ENCODE measurements at regions not wholly inside any gene's neighbourhood (a gene's known extent, or its start where the extent isn't known, plus 50 kb on each side); places are given as distances from the start of the nearest gene placed in this dataset.

DNA sequence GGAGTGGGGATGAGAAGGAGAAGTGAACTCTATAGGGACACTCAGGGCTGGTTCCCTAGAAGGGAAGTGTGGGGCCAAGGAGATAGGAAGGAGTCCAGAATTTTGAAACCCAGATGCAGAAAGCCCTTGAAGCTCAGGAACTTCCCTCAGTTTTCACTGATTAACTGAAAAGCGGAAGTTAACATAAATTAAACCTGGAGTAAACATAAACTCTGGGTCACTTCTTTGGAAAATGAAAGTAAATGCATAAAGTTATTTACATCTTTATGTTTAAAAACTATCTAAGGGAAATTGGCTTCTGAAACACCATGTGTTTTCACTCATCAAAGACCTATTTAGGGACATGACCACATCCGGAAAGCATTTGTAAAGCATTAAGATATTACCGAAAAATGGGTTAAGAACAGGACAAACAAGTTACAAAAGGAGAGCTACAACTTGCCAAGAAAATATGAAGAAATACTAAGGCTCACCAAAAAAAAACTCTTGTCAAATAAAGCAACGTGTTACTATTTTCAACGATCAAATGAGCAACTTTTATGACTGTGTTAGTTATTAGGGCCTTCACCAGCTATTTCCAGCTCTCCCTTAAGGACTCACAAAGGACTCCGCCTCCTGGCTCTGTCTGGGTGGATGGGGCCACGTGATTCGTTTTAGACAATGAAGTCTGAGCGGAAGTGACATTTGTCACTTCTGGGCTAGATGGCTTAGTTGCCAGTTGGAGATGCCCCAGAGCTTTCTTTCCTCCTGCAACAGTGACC, 439.1 kb upstream of the ZNF507 start:
- peak overlapping the region; percentile 53 to 67 for H3K27ac ChIP-seq
- peak in 3 of 4 donors; percentile 40 to 95 (median 93) for DNase-seq
- TF ChIP-seq, protein P1, sequence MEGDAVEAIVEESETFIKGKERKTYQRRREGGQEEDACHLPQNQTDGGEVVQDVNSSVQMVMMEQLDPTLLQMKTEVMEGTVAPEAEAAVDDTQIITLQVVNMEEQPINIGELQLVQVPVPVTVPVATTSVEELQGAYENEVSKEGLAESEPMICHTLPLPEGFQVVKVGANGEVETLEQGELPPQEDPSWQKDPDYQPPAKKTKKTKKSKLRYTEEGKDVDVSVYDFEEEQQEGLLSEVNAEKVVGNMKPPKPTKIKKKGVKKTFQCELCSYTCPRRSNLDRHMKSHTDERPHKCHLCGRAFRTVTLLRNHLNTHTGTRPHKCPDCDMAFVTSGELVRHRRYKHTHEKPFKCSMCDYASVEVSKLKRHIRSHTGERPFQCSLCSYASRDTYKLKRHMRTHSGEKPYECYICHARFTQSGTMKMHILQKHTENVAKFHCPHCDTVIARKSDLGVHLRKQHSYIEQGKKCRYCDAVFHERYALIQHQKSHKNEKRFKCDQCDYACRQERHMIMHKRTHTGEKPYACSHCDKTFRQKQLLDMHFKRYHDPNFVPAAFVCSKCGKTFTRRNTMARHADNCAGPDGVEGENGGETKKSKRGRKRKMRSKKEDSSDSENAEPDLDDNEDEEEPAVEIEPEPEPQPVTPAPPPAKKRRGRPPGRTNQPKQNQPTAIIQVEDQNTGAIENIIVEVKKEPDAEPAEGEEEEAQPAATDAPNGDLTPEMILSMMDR (IDR thresholded peaks at IDR 0.05), result no peak
- H3K4me1 ChIP-seq, result peaks cover 0 to 6% of the 10 kb centered on the region in 2 donors
- peak; percentile 82 for ATAC-seq
- intact Hi-C loops (cut with DNase I), result no loop called here
- H3K27me3 ChIP-seq, result no peaks in the 10 kb centered on the region
- no peaks in the 10 kb centered on the region for H3K9me3 ChIP-seq
- H3K4me3 ChIP-seq, result no peak overlapping the region
- H3K36me3 ChIP-seq, result no peaks in the 10 kb centered on the region

DNA sequence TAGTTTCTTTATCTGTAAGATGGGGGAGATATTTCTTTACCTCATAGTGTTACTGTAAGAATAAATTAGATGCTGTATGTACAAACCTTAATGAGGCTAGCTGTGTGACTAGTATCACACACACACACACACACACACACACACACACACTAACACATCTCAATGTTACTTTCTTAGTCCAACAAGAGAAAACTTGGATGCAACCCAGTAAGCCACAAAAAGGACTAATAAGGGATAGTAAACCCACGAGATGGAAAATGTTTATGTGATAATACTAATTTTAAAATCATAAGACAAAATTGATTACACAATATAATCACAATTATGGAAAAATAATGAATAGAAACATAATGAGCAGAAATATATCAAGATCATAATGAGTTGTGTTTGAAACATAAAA, 437.7 kb upstream of the ZNF507 start:
- H3K4me1 ChIP-seq, result peaks cover 0 to 6% of the 10 kb centered on the region in 2 donors
- ATAC-seq, result no peak
- TF ChIP-seq, protein P1 (IDR thresholded peaks at IDR 0.05), result no peak
- H3K9me3 ChIP-seq, result no peaks in the 10 kb centered on the region
- intact Hi-C loops (cut with DNase I), result no loop called here
- DNase-seq, result peak in 2 of 4 donors; percentile 63 to 72
- no peak overlapping the region for H3K4me3 ChIP-seq
- H3K27me3 ChIP-seq, result no peaks in the 10 kb centered on the region
- no peaks in the 10 kb centered on the region for H3K36me3 ChIP-seq
- H3K27ac ChIP-seq, result no peak overlapping the region

DNA sequence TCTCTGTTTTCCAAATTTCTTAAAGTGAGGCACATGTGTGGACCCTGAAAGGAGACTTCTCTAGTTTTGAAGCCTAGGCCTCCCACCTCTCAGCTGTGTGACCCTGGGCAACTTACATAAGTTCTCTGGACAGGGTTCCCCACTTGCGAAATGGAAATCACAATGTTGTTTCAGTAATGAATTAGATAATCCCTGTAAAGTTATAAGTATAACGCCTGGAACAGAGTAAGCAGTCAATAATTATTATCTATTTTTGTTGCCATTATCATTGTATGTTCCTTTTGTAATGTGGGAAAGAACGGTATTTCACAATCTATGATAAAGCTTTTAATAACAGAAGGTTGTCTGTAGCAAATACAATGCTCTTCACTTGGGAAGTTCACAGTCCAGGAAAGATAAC, 437.3 kb upstream of the ZNF507 start:
- ATAC-seq (no peak), DNase-seq (peak in 2 of 4 donors; percentile 60 to 65)
- Histone ChIP-seq H3K27ac (no peak overlapping the region), H3K36me3 (no peaks in the 10 kb centered on the region), H3K9me3 (no peaks in the 10 kb centered on the region), H3K4me1 (peaks cover 0 to 6% of the 10 kb centered on the region in 2 donors), H3K27me3 (no peaks in the 10 kb centered on the region), H3K4me3 (no peak overlapping the region)
- TF ChIP-seq, protein P1 (IDR thresholded peaks at IDR 0.05), result no peak
- intact Hi-C loops (cut with DNase I), result no loop called here

DNA sequence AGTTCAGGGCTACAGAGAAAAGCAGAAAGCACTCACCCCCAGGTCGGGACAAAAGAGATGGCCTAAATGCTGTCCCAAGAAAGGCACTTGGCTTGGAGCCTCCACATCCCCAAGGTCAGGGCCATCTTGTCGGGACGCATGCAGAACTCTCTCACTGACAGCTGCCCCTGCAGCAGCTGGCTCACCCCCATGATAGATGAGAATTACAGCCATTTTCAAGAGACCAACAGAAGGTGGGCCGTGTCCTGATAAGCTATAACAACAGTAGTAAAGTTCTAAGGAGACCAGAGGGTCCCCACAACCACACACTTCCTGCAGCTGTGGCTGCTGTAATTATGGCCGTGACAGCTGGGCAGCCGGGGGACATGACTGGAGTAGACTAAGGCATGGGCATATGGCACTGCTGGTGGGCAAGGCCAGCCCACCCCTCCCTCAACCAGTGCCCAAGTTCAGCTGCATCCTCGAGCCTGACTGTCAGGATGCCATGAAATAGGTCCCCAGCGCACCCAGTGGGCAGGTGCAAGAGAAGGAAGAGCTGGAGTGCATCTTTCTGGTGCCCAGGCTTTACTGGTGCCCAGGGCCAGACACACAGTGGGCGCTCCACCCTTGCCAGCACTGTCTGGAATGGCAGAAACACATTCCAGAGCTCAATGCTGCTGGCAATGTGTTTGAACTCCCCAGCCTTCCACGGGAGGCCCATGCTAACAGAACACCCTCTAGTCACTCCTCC, 436.7 kb upstream of the ZNF507 start:
- no peak for DNase-seq
- no peak for ATAC-seq
- Histone ChIP-seq H3K27ac (no peak overlapping the region), H3K36me3 (no peaks in the 10 kb centered on the region), H3K4me3 (no peak overlapping the region), H3K9me3 (no peaks in the 10 kb centered on the region), H3K27me3 (no peaks in the 10 kb centered on the region), H3K4me1 (peaks cover 0 to 6% of the 10 kb centered on the region in 2 donors)
- TF ChIP-seq, protein P1 (IDR thresholded peaks at IDR 0.05), result no peak
- intact Hi-C loops (cut with DNase I), result no loop called here

DNA sequence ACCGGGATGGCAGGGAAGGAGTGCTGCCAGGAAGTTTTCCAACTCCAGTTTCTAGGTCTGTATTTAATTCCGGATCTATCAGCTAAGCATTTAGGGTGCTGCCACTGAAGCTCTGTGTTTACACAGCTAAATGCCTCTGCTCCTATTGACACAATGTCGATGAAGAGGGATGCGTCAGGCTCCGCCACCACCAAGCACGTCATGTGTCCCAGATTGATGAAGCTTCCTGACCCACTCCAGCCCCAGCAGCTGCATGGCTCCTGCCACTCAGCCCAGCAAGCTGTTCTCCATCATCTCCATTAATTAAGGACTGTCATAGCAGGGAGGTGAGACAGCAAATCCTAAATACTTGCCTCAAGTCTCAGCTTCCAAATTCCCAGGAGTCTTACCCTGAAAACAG, 435.2 kb upstream of the ZNF507 start:
- H3K4me1 ChIP-seq, result peaks cover 0 to 6% of the 10 kb centered on the region in 2 donors
- TF ChIP-seq, protein P1 (IDR thresholded peaks at IDR 0.05), result no peak
- H3K27me3 ChIP-seq, result no peaks in the 10 kb centered on the region
- intact Hi-C loops (cut with DNase I), result no loop called here
- ATAC-seq, result no peak
- no peaks in the 10 kb centered on the region for H3K36me3 ChIP-seq
- H3K4me3 ChIP-seq, result no peak overlapping the region
- H3K9me3 ChIP-seq, result no peaks in the 10 kb centered on the region
- DNase-seq, result peak in 1 of 4 donors; percentile 43
- no peak overlapping the region for H3K27ac ChIP-seq
